ENCODE measurements at regions not wholly inside any gene's neighbourhood (a gene's known extent, or its start where the extent isn't known, plus 50 kb on each side); places are given as distances from the start of the nearest gene placed in this dataset.

GRCh38 chr14:38536376-38537038 is 280.6 kb upstream of the CLEC14A start (continued):
- TF ChIP-seq FOSL1 (IDR thresholded peaks at IDR 0.05; ENCODE audit: low read depth) (no peak), SRF (IDR thresholded peaks at IDR 0.05; ENCODE audit: low read depth) (no peak), POLR2AphosphoS5 (IDR thresholded peaks at IDR 0.05; ENCODE audit: low read depth, low read length) (no peak), TCF7L2 (IDR thresholded peaks at IDR 0.05; ENCODE audit: borderline replicate concordance, extremely low read depth, insufficient read depth, insufficient read length) (no peak), POLR2A (IDR thresholded peaks at IDR 0.05; ENCODE audit: borderline replicate concordance, extremely low read depth, insufficient read depth, insufficient read length) (no peak), ELF1 (IDR thresholded peaks at IDR 0.05; ENCODE audit: borderline replicate concordance, low read depth) (no peak), EZH2 (IDR thresholded peaks at IDR 0.05) (no peak), REST (IDR thresholded peaks at IDR 0.05; ENCODE audit: low read depth) (no peak)

- DNase-seq (ENCODE audit: low read depth, low spot score): no peak
- Histone ChIP-seq H3K36me3 (ENCODE audit: control insufficient read depth in 1 of 2, insufficient read depth in 2 of 2, low read length in 2 of 2) (no peaks in the 10 kb centered on the region), H3K9me3 (ENCODE audit: control insufficient read depth in 1 of 2, insufficient read depth in 1 of 2, low read depth in 1 of 2, low read length in 2 of 2) (no peaks in the 10 kb centered on the region), H3K4me1 (ENCODE audit: control insufficient read depth in 1 of 2, insufficient read depth in 2 of 2, low read length in 2 of 2) (no peaks in the 10 kb centered on the region), H3K4me2 (ENCODE audit: low read length) (no peak overlapping the region), H3K27ac (ENCODE audit: low read depth, low read length) (no peak overlapping the region), H2AFZ (ENCODE audit: low read depth, low read length, poor library complexity, severe bottlenecking) (no peak overlapping the region), H4K20me1 (ENCODE audit: insufficient read depth) (no peaks in the 10 kb centered on the region), H3K79me2 (ENCODE audit: insufficient read depth, low read length) (no peaks in the 10 kb centered on the region), H3K4me3 (replicated peaks in 1 of 2; ENCODE audit: low read depth in 1 of 2, low read length in 2 of 2) (no peak overlapping the region), H3K9me2 (ENCODE audit: insufficient read depth) (no peaks in the 10 kb centered on the region), H3K27me3 (ENCODE audit: insufficient read depth, low read length) (no peaks in the 10 kb centered on the region), H3K9ac (ENCODE audit: low read length) (no peak overlapping the region)
- POLR2A ChIA-PET: no interaction called here
- RAD21 ChIA-PET (ENCODE audit: low non-redundant PET in 1 of 2, low total read pairs in 2 of 2, uncharacterized antibody in 2 of 2, unreplicated experiment in 2 of 2): no interaction called here
- ATAC-seq: no peak
- TF ChIP-seq POLR2AphosphoS5 (IDR thresholded peaks at IDR 0.05; ENCODE audit: low read depth, low read length) (no peak), ATF3 (IDR thresholded peaks at IDR 0.05) (no peak), EGR1 (IDR thresholded peaks at IDR 0.05; ENCODE audit: low read depth) (no peak), CEBPB (IDR thresholded peaks at IDR 0.05; ENCODE audit: low read depth) (no peak), EZH2 (IDR thresholded peaks at IDR 0.05) (no peak), POLR2A (IDR thresholded peaks at IDR 0.05; ENCODE audit: borderline replicate concordance, extremely low read depth, insufficient read depth, insufficient read length) (no peak), REST (IDR thresholded peaks at IDR 0.05; ENCODE audit: low read depth) (no peak), SIN3A (IDR thresholded peaks at IDR 0.05; ENCODE audit: low read depth) (no peak), SP1 (IDR thresholded peaks at IDR 0.05; ENCODE audit: low read depth) (no peak)
- intact Hi-C loops (cut with micrococcal nuclease): no loop called here
- CTCF ChIA-PET: no interaction called here
- BruUV-seq (replicated peaks): no TSS peak
These were observed 272.7 kb upstream of the CLEC14A start for GRCh38 chr14:38528582-38528981.

Data from HCT116 (cell line).